ENCODE measurements at regions not wholly inside any gene's neighbourhood (a gene's known extent, or its start where the extent isn't known, plus 50 kb on each side); places are given as distances from the start of the nearest gene placed in this dataset.

- TF ChIP-seq EZH2phosphoT487 (IDR thresholded peaks at IDR 0.05; ENCODE audit: borderline replicate concordance, low read depth, low read length) (no peak), CTCF (conservative IDR thresholded peaks at IDR 0.05; ENCODE audit: low read length) (no peak)
Measured at GRCh38 chr7:1301054-1301881, 68.6 kb downstream of the UNCX start.
